ENCODE measurements at regions not wholly inside any gene's neighbourhood (a gene's known extent, or its start where the extent isn't known, plus 50 kb on each side); places are given as distances from the start of the nearest gene placed in this dataset.

DNA sequence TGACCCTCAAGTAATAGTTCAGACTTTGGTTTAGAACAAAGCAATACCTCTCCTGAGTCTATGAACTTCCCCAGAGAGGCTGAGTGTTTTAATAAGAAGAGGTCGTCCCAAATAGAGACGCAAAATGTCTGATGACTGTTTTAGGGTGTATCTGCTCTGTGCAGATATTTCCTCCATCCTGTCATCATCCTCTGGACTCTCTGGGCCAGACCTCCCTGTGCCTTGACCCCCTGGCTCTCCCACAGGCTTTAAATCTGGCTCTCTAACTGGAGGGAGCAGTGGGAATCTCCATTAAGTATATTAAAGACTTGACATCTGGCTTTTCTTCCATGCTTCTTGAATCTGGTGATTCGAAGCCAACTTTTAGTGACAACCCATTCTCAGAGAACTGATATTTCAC, 633.3 kb downstream of the INHBA start:
- TF ChIP-seq EZH2 (IDR thresholded peaks at IDR 0.05) (no peak), EZH2phosphoT487 (IDR thresholded peaks at IDR 0.05) (no peak)
- TF ChIP-seq, protein P1, sequence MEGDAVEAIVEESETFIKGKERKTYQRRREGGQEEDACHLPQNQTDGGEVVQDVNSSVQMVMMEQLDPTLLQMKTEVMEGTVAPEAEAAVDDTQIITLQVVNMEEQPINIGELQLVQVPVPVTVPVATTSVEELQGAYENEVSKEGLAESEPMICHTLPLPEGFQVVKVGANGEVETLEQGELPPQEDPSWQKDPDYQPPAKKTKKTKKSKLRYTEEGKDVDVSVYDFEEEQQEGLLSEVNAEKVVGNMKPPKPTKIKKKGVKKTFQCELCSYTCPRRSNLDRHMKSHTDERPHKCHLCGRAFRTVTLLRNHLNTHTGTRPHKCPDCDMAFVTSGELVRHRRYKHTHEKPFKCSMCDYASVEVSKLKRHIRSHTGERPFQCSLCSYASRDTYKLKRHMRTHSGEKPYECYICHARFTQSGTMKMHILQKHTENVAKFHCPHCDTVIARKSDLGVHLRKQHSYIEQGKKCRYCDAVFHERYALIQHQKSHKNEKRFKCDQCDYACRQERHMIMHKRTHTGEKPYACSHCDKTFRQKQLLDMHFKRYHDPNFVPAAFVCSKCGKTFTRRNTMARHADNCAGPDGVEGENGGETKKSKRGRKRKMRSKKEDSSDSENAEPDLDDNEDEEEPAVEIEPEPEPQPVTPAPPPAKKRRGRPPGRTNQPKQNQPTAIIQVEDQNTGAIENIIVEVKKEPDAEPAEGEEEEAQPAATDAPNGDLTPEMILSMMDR (IDR thresholded peaks at IDR 0.05) = no peak

All from neural progenitor cell (in vitro differentiated cells).